ENCODE measurements at regions not wholly inside any gene's neighbourhood (a gene's known extent, or its start where the extent isn't known, plus 50 kb on each side); places are given as distances from the start of the nearest gene placed in this dataset.
"Not testable (repeated sequence)": the region's sequence is repeated elsewhere in the genome, so short reads cannot be mapped to it uniquely, and the experiment has no call there.

- intact Hi-C loops (cut with micrococcal nuclease) = no loop called here
These were observed 467.4 kb downstream of the TYW1 start for GRCh38 chr7:67463983-67464382.

GRCh38 chr7:67466109-67466508 lies 469.5 kb downstream of the TYW1 start:
- intact Hi-C loops (cut with micrococcal nuclease) = no loop called here

GRCh38 chr7:67470256-67470751 lies 473.7 kb downstream of the TYW1 start:
- intact Hi-C loops (cut with micrococcal nuclease) = no loop called here

GRCh38 chr7:67475293-67475692 lies 478.7 kb downstream of the TYW1 start:
- intact Hi-C loops (cut with micrococcal nuclease) = no loop called here

- intact Hi-C loops (cut with micrococcal nuclease) = no loop called here
These were observed 481.4 kb downstream of the TYW1 start for GRCh38 chr7:67478066-67478465.

- intact Hi-C loops (cut with micrococcal nuclease) = no loop called here
These were observed 487.7 kb downstream of the TYW1 start for GRCh38 chr7:67484244-67484751.

GRCh38 chr7:67486401-67486800 lies 489.8 kb downstream of the TYW1 start:
- intact Hi-C loops (cut with micrococcal nuclease) = no loop called here

- intact Hi-C loops (cut with micrococcal nuclease) = no loop called here
These were observed 490.7 kb downstream of the TYW1 start for GRCh38 chr7:67487316-67487715.

GRCh38 chr7:67489881-67490280 lies 493.2 kb downstream of the TYW1 start:
- intact Hi-C loops (cut with micrococcal nuclease) = no loop called here

GRCh38 chr7:67493366-67493765 lies 496.7 kb downstream of the TYW1 start:
- intact Hi-C loops (cut with micrococcal nuclease) = no loop called here

- intact Hi-C loops (cut with micrococcal nuclease) = no loop called here
These were observed 500.0 kb downstream of the TYW1 start for GRCh38 chr7:67496589-67496988.

GRCh38 chr7:67497914-67498313 lies 501.3 kb downstream of the TYW1 start:
- intact Hi-C loops (cut with micrococcal nuclease) = not testable (repeated sequence)

GRCh38 chr7:67502929-67503328 lies 506.3 kb downstream of the TYW1 start:
- intact Hi-C loops (cut with micrococcal nuclease) = no loop called here

GRCh38 chr7:67505449-67505848 lies 508.8 kb downstream of the TYW1 start:
- intact Hi-C loops (cut with micrococcal nuclease) = no loop called here

- intact Hi-C loops (cut with micrococcal nuclease) = no loop called here
These were observed 515.8 kb downstream of the TYW1 start for GRCh38 chr7:67512481-67512880.

GRCh38 chr7:67518580-67518979 lies 521.9 kb downstream of the TYW1 start:
- intact Hi-C loops (cut with micrococcal nuclease) = no loop called here

GRCh38 chr7:67519171-67519570 lies 522.5 kb downstream of the TYW1 start:
- intact Hi-C loops (cut with micrococcal nuclease) = no loop called here

- intact Hi-C loops (cut with micrococcal nuclease) = no loop called here
These were observed 525.9 kb downstream of the TYW1 start for GRCh38 chr7:67522504-67522903.

GRCh38 chr7:67523713-67524112 lies 527.1 kb downstream of the TYW1 start:
- intact Hi-C loops (cut with micrococcal nuclease) = no loop called here

- intact Hi-C loops (cut with micrococcal nuclease) = no loop called here
These were observed 529.0 kb downstream of the TYW1 start for GRCh38 chr7:67525588-67525987.

- intact Hi-C loops (cut with micrococcal nuclease) = no loop called here
These were observed 538.8 kb downstream of the TYW1 start for GRCh38 chr7:67535241-67535989.

GRCh38 chr7:67542916-67543315 lies 546.3 kb downstream of the TYW1 start:
- intact Hi-C loops (cut with micrococcal nuclease) = no loop called here

Data from T-helper 2 cell treated with Interferon-gamma antibody and Interleukin-4, amounts not matched to agents 100 ng/mL and 5 ng/mL, for 36 hours (primary cell).